Cardiac muscle cell (in vitro differentiated cells and primary cell): ENCODE measurements at regions not wholly inside any gene's neighbourhood (a gene's known extent, or its start where the extent isn't known, plus 50 kb on each side); places are given as distances from the start of the nearest gene placed in this dataset.

ENCODE experiments used
- DNase-seq, 2 donors: peaks; one replicate each; pipeline versions ENCODE4 v3.0.0 to v3.0.0-alpha.2; 2010 to 2017; ENCODE audit warnings: low read depth in 1 of 2, low spot score in 1 of 2
- H3K27ac ChIP-seq: fragments of 200-600 bp; sonication (generic); 2 replicates; pipeline ENCODE4 v1.5.1; 2016
- H3K27me3 ChIP-seq: fragments of 200-600 bp; sonication (generic); 2 replicates; pipeline ENCODE4 v1.6.0; 2016; ENCODE audit warnings: control low read depth
- H3K36me3 ChIP-seq: fragments of 200-600 bp; sonication (generic); 2 replicates; pipeline ENCODE4 v1.5.1; 2016; ENCODE audit warnings: control low read depth
- H3K4me1 ChIP-seq: fragments of 200-600 bp; sonication (generic); 2 replicates; pipeline ENCODE4 v1.8.1; 2017; ENCODE audit warnings: low read depth, mild to moderate bottlenecking, mixed run types
- H3K4me3 ChIP-seq: fragments of 200-600 bp; sonication (generic); 2 replicates; pipeline ENCODE4 v1.5.1; 2016; ENCODE audit warnings: mild to moderate bottlenecking
- H3K9me3 ChIP-seq: fragments of 200-600 bp; sonication (generic); 2 replicates; pipeline ENCODE4 v1.5.1; 2017; ENCODE audit warnings: low read depth, mild to moderate bottlenecking, control low read depth
- CTCF ChIP-seq: IDR thresholded peaks from 2 replicates; pipeline ENCODE4 v1.5.1; 2012; ENCODE audit warnings: low read depth, mild to moderate bottlenecking, low read length

- Histone ChIP-seq H3K27ac (no peak overlapping the region), H3K27me3 (no peaks in the 10 kb centered on the region), H3K4me1 (no peaks in the 10 kb centered on the region), H3K36me3 (no peaks in the 10 kb centered on the region), H3K4me3 (no peak overlapping the region), H3K9me3 (no peaks in the 10 kb centered on the region)
- TF ChIP-seq CTCF = no peak
- peak in 1 of 2 donors; percentile 91 for DNase-seq
Measured at GRCh38 chr6:81451787-81452186, 300.7 kb downstream of the TENT5A start.

GRCh38 chr6:81450180-81450579, 302.3 kb downstream of the TENT5A start:
- no peaks in the 10 kb centered on the region for H3K4me1 ChIP-seq
- H3K9me3 ChIP-seq = no peaks in the 10 kb centered on the region
- no peaks in the 10 kb centered on the region for H3K36me3 ChIP-seq
- H3K4me3 ChIP-seq = no peak overlapping the region
- no peak for DNase-seq
- H3K27ac ChIP-seq = no peak overlapping the region
- no peaks in the 10 kb centered on the region for H3K27me3 ChIP-seq
- TF ChIP-seq CTCF = no peak

GRCh38 chr6:81446509-81446908, 306.0 kb downstream of the TENT5A start:
- Histone ChIP-seq H3K4me3 (no peak overlapping the region), H3K27ac (no peak overlapping the region), H3K4me1 (no peaks in the 10 kb centered on the region), H3K9me3 (no peaks in the 10 kb centered on the region), H3K27me3 (no peaks in the 10 kb centered on the region), H3K36me3 (no peaks in the 10 kb centered on the region)
- no peak for TF ChIP-seq CTCF
- DNase-seq = no peak

GRCh38 chr6:81439417-81439816, 313.1 kb downstream of the TENT5A start:
- Histone ChIP-seq H3K36me3 (no peaks in the 10 kb centered on the region), H3K4me1 (no peaks in the 10 kb centered on the region), H3K9me3 (no peaks in the 10 kb centered on the region), H3K27me3 (no peaks in the 10 kb centered on the region), H3K4me3 (no peak overlapping the region), H3K27ac (no peak overlapping the region)
- no peak for TF ChIP-seq CTCF
- DNase-seq = no peak

GRCh38 chr6:81436990-81437389, 315.5 kb downstream of the TENT5A start:
- H3K4me1 ChIP-seq = no peaks in the 10 kb centered on the region
- H3K27ac ChIP-seq = no peak overlapping the region
- H3K36me3 ChIP-seq = no peaks in the 10 kb centered on the region
- no peak overlapping the region for H3K4me3 ChIP-seq
- DNase-seq = no peak
- no peak for TF ChIP-seq CTCF
- no peaks in the 10 kb centered on the region for H3K9me3 ChIP-seq
- no peaks in the 10 kb centered on the region for H3K27me3 ChIP-seq

GRCh38 chr6:81413306-81413705, 339.2 kb downstream of the TENT5A start:
- H3K36me3 ChIP-seq = no peaks in the 10 kb centered on the region
- H3K27me3 ChIP-seq = no peaks in the 10 kb centered on the region
- TF ChIP-seq CTCF = no peak
- no peak overlapping the region for H3K4me3 ChIP-seq
- peaks cover 8% of the 10 kb centered on the region for H3K4me1 ChIP-seq
- H3K9me3 ChIP-seq = no peaks in the 10 kb centered on the region
- no peak overlapping the region for H3K27ac ChIP-seq
- no peak for DNase-seq
